Fibroblast of gingiva (primary cell): ENCODE measurements at regions not wholly inside any gene's neighbourhood (a gene's known extent, or its start where the extent isn't known, plus 50 kb on each side); places are given as distances from the start of the nearest gene placed in this dataset.

Experiments used
- DNase-seq: peaks from one replicate; pipeline ENCODE4 v3.0.0-alpha.2; 2011; ENCODE audit warnings: low read depth

- DNase-seq: peak; percentile 44
Observed at GRCh38 chr5:143664623-143665022, 147.3 kb upstream of the HMHB1 start.

- DNase-seq: no peak
Observed at GRCh38 chr5:143663872-143664271, 148.1 kb upstream of the HMHB1 start.

- no peak for DNase-seq
Observed at GRCh38 chr5:143662020-143662419, 149.9 kb upstream of the HMHB1 start.

GRCh38 chr5:143660625-143661024, 151.3 kb upstream of the HMHB1 start:
- DNase-seq: no peak

GRCh38 chr5:143659599-143660238, 152.2 kb upstream of the HMHB1 start:
- no peak for DNase-seq

GRCh38 chr5:143658956-143659355, 153.0 kb upstream of the HMHB1 start:
- DNase-seq: no peak

GRCh38 chr5:143657647-143658285, 154.2 kb upstream of the HMHB1 start:
- DNase-seq: peak; percentile 48

GRCh38 chr5:143653766-143654282, 158.1 kb upstream of the HMHB1 start:
- no peak for DNase-seq

GRCh38 chr5:143653256-143653655, 158.7 kb upstream of the HMHB1 start:
- no peak for DNase-seq

GRCh38 chr5:143652108-143652700, 159.8 kb upstream of the HMHB1 start:
- no peak for DNase-seq

GRCh38 chr5:143649937-143650621, 161.9 kb upstream of the HMHB1 start:
- DNase-seq: peak; percentile 90

- DNase-seq: no peak
Observed at GRCh38 chr5:143648696-143649095, 163.3 kb upstream of the HMHB1 start.

- no peak for DNase-seq
Observed at GRCh38 chr5:143646961-143647360, 165.0 kb upstream of the HMHB1 start.

GRCh38 chr5:143645356-143645755, 166.6 kb upstream of the HMHB1 start:
- no peak for DNase-seq

GRCh38 chr5:143644727-143645126, 167.2 kb upstream of the HMHB1 start:
- DNase-seq: no peak

- no peak for DNase-seq
Observed at GRCh38 chr5:143642791-143643190, 169.2 kb upstream of the HMHB1 start.

- DNase-seq: peak; percentile 78
Observed at GRCh38 chr5:143641549-143642355, 170.2 kb upstream of the HMHB1 start.

- no peak for DNase-seq
Observed at GRCh38 chr5:143638654-143639053, 173.3 kb upstream of the HMHB1 start.

- DNase-seq: no peak
Observed at GRCh38 chr5:143636931-143637528, 174.9 kb upstream of the HMHB1 start.

- no peak for DNase-seq
Observed at GRCh38 chr5:143635888-143636287, 176.1 kb upstream of the HMHB1 start.

GRCh38 chr5:143635146-143635752, 176.7 kb upstream of the HMHB1 start:
- DNase-seq: no peak
